ENCODE measurements at regions not wholly inside any gene's neighbourhood (a gene's known extent, or its start where the extent isn't known, plus 50 kb on each side); places are given as distances from the start of the nearest gene placed in this dataset.

DNA sequence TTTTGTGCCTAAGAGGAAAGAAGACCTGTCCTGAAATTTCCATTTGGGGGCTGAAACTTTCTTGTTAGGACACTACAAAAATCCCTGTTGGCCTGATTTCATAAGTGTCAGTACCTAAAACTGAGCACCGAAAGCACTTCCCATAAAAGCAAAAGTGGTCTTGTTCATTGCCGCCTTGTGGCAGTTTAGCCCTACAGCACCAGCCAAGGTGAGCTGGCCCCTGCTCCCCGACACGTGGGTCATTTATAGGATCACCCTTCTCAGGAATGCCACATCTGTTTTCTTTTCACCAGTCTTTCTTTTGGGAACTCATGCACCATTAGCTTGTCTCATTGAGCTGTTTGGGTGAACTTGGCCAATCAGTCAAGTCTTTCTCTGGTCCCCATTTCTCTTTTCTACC, 155.8 kb upstream of the KAZN start:
- DNase-seq (ENCODE audit: low read depth), result no peak

GRCh38 chr1:14443164-14443787, 155.2 kb upstream of the KAZN start:
- no peak for DNase-seq (ENCODE audit: low read depth)

DNA sequence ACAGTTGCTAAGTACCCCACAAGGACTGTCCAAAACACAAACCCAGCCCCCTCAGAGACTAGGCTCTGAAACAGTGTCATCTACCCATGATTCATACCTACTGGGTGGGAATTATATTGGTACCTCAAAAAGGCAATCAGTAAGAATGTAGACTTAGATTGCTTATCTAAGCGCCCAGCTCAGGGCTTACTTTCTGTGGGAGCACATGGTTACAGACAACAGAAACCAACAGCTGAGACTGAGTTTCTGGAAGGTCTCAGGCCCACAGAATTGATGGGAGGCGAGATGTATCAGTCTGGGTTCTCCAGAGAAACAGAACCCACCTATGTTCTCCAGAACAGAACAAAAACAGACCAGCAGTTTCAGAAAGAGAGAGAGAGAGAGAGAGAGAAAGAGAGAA, 147.3 kb upstream of the KAZN start:
- DNase-seq (ENCODE audit: low read depth), result no peak

DNA sequence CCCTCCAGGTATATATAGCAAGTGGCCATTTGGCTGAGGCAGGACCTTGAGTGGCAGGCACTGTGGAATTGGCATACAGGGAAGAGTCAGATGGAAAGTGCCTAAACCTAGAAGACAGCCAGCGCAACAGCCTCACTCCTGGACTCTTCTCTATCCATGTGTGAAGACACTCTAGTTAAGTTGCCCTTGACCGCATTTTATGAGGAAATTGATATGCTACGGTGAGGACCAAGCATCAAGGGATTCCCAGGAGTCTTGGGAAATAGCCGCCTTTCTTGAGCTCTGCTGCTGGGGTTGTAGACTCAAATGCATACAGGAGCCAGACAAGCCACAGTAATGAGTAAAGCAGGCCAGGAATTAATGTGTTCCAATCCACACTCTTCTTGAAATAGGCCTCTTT, 145.9 kb upstream of the KAZN start:
- DNase-seq (ENCODE audit: low read depth), result no peak

- DNase-seq (ENCODE audit: low read depth), result no peak
Measured at GRCh38 chr1:14460173-14460572, 138.3 kb upstream of the KAZN start.

- DNase-seq (ENCODE audit: low read depth), result no peak
Measured at GRCh38 chr1:14462851-14463250, 135.6 kb upstream of the KAZN start.

GRCh38 chr1:14466006-14466405, 132.5 kb upstream of the KAZN start:
- DNase-seq (ENCODE audit: low read depth), result no peak

DNA sequence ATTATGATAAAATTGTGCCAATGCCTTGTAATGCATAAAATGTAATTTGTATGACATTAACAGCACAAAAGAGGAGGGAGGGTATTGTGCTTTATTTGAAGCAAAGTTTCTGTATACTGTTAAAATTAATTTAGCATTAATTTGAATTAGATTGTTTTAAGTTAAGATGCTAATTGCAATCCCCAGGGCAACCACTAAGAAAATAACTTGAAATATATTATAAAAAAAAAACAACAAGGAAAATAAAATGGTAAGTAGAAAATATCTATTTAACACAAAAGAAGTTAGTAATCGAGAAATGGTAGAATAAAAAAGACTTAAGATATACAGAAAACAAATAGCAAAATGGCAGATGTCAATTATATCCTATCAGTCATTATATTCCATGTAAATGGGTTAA, 131.4 kb upstream of the KAZN start:
- no peak for DNase-seq (ENCODE audit: low read depth)

DNA sequence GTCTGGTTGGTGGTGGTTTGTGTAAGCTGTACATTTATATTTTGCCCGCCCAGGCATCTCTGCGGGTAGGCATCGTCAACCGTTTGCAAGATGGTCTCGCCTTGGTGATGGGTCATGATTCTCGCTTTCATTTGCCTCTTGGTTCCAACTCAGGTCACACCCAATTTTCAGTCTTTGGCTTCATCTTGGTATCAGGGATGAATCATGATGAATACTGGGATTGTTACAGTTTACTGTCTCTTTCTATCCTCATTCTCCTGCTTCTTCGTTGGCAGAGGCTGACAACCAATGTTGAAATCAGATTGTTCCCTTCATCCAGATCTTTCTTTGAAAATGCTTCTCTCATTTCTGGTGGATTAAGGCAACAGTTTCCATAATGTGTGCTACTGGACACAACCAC, 129.7 kb upstream of the KAZN start:
- DNase-seq (ENCODE audit: low read depth), result no peak

GRCh38 chr1:14470802-14471201, 127.7 kb upstream of the KAZN start:
- DNase-seq (ENCODE audit: low read depth), result no peak

DNA sequence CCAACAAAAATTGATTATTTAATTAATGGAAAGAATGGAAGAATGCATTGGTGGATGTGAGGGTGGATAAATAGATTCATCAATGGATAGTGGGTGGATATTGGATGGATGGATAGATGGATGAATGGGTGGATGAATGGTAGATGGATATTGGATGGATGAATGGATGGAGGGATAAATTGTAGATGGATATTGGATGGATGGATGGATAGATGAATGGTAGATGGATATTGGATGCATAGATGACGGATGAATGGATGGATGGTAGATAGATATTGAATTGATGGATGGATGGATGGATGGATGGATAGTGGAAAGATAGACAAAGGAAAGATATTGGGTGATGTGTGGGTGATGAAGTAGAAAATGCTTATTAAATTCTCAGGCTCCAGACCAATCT, 123.6 kb upstream of the KAZN start:
- no peak for DNase-seq (ENCODE audit: low read depth)

- no peak for DNase-seq (ENCODE audit: low read depth)
Measured at GRCh38 chr1:14476170-14476955, 122.1 kb upstream of the KAZN start.

GRCh38 chr1:14478120-14478519, 120.4 kb upstream of the KAZN start:
- DNase-seq (ENCODE audit: low read depth), result no peak

DNA sequence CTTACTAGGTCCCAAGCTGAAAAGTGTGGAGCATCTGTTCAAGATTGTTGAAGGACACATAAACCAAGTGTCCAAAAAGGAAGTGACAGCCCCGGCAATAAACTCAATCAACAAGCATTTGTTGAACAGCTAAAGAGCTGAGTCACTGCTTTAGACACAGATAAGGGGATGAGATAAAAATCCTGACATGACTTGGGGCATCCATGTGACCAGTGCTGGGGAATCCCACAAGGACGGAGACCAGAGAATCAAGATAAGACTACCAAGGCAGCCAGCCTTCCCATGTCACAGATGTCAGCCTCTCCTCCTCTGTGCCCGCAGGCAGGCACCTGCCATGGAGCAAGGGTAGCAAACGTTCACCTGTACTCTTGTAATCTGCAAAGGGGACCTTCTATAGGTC, 118.6 kb upstream of the KAZN start:
- DNase-seq (ENCODE audit: low read depth), result no peak

- no peak for DNase-seq (ENCODE audit: low read depth)
Measured at GRCh38 chr1:14482784-14483450, 115.6 kb upstream of the KAZN start.

- no peak for DNase-seq (ENCODE audit: low read depth)
Measured at GRCh38 chr1:14485285-14485684, 113.2 kb upstream of the KAZN start.

- no peak for DNase-seq (ENCODE audit: low read depth)
Measured at GRCh38 chr1:14486401-14487201, 111.9 kb upstream of the KAZN start.

DNA sequence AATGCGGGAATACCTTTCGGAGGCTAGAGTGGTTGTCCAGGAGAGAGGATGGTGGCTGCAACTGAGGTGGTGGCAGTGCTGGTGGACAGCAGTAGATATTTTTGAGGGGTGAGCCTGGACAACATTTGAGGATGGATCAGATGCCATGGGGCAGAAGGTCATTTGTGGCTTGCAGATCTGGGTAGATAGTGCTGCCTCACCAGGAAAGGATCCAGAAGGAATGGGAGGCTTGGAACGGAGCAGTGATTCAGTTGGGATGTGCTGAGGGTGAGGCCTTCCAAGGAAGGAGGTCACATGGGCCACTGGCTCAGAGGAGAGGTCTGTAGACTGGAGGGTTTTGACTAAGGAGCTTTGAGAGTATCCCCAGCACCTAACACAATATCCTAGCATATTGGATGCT, 110.8 kb upstream of the KAZN start:
- DNase-seq (ENCODE audit: low read depth), result no peak

- no peak for DNase-seq (ENCODE audit: low read depth)
Measured at GRCh38 chr1:14494911-14495310, 103.6 kb upstream of the KAZN start.

DNA sequence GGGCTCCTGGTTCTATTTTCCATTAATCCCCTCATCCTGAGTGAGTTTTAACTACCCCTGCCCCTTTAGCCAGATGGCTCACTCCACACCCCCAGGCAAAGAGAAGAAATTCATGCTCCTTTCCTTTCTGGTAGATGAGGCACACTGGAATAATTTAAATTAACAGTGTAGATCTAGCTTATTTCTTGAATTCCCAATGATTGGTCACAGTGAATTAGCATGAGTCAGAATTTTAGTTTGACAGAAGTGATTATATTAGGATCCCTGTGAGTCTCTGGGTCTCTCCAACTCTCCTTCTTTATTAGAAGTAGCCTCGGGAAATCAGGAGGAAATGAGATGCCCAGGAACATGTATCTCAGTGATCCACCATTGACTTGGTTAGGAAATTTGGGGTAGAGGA, 103.1 kb upstream of the KAZN start:
- no peak for DNase-seq (ENCODE audit: low read depth)

DNA sequence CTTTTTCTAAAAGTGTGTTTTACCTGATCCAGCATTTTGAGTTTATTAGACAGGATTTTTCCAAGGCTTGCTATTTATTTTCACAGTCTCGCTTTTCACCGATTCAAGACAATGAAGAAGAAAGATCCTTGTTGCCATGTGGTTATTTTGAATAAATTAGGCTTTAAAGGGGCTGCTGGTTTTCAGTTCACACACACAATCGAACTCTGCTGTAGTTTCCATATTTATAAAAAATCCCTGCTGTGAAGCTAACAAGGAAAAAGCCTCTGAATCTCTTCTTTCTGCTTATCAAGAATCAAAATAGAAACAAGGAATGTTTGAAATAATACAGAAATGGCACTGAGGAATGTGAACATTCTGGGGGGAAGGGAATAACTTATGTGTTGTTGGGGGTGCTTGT, 102.5 kb upstream of the KAZN start:
- no peak for DNase-seq (ENCODE audit: low read depth)

GRCh38 chr1:14498839-14499238, 99.6 kb upstream of the KAZN start:
- no peak for DNase-seq (ENCODE audit: low read depth)
